WI38 (cell line): ENCODE measurements at regions not wholly inside any gene's neighbourhood (a gene's known extent, or its start where the extent isn't known, plus 50 kb on each side); places are given as distances from the start of the nearest gene placed in this dataset.

Experiments used
- H3K4me3 ChIP-seq: 2 replicates; pipeline ENCODE4 v1.5.1; 2011; ENCODE audit warnings: low read depth, mild to moderate bottlenecking, control low read depth, low read length
- TF ChIP-seq, protein P1 (sequence below): IDR thresholded peaks from 2 replicates; pipeline ENCODE4 v1.5.1; 2012; ENCODE audit warnings: low read depth, mild to moderate bottlenecking, control low read depth, low read length

DNA sequence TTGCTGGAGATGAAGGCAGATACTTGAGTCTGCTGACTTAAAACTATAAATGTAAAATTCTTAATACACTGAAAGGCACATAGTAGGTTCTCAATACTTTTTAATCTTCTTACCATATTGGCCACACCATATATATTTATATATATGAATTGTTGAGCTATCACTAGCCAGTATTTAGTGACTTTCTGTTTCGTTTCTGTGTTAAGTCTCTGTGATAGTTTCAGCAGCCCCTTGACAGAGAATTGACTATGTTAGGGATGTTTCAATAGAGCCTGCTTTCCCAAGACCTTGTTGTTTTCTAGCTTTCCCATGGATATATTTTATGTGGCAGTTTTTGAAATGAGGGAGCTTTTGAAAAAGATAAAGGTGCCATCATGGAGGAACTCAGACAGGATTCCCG lies 206.5 kb upstream of the GOT2 start:
- TF ChIP-seq, protein P1, sequence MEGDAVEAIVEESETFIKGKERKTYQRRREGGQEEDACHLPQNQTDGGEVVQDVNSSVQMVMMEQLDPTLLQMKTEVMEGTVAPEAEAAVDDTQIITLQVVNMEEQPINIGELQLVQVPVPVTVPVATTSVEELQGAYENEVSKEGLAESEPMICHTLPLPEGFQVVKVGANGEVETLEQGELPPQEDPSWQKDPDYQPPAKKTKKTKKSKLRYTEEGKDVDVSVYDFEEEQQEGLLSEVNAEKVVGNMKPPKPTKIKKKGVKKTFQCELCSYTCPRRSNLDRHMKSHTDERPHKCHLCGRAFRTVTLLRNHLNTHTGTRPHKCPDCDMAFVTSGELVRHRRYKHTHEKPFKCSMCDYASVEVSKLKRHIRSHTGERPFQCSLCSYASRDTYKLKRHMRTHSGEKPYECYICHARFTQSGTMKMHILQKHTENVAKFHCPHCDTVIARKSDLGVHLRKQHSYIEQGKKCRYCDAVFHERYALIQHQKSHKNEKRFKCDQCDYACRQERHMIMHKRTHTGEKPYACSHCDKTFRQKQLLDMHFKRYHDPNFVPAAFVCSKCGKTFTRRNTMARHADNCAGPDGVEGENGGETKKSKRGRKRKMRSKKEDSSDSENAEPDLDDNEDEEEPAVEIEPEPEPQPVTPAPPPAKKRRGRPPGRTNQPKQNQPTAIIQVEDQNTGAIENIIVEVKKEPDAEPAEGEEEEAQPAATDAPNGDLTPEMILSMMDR, result no peak

DNA sequence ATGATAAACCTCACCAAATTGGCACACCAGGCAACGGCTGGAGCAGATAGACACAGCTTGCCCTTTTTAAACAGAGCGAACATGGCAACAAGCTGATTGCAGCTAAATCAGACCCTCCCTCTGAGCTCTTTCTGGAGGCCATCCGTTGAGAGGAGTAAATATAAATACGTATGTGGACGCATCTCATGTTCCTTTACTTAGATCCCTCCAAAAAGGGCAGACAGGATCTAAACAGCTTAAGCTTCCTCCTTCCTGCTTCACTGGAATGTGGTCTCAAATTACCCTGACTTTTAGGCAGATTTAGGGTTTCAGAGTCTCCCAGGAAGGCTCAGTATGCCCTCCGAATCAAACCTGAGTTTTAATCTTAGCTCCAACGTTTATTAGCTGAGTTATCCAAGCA lies 204.7 kb upstream of the GOT2 start:
- TF ChIP-seq, protein P1, result no peak
- H3K4me3 ChIP-seq, result no peak overlapping the region

More for the DNA sequence above, 206.5 kb upstream of the GOT2 start:
- H3K4me3 ChIP-seq, result no peak overlapping the region

DNA sequence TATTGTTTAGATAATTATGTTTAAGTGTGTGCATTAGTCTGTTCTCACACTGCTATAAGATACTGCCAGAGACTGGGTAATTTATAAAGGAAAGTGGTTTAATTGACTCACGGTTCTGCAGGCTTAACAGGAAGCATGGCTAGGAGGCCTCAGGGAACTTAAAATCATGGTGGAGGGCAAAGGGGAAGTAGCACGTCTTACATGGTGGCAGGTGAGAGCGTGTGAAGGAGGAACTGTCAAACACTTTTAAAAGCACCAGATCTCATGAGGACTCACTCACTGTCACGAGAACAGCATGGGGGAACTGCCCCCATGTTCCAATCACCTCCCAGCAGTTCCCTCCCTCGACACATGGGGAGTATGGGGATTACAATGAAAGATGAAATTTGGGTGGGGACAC lies 203.5 kb upstream of the GOT2 start:
- TF ChIP-seq, protein P1, result no peak
- no peak overlapping the region for H3K4me3 ChIP-seq

DNA sequence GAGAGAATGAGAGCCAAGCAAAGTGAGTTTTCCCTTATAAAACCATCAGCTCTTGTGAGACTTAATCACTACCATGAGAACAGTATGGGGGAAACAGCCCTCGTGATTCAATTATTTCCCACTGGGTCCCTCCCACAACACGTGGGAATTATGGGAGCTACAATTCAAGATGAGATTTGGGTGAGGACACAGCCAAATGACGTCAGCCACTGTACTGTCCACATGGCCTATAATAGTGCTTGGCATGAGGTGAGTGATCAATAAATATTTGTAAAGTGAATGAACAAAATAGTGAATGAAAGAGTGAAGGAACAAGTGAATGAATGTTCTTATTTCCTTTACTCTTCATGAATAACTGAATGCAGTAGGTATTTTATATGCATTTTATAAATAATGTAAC lies 199.1 kb upstream of the GOT2 start:
- no peak overlapping the region for H3K4me3 ChIP-seq
- TF ChIP-seq, protein P1, result no peak

DNA sequence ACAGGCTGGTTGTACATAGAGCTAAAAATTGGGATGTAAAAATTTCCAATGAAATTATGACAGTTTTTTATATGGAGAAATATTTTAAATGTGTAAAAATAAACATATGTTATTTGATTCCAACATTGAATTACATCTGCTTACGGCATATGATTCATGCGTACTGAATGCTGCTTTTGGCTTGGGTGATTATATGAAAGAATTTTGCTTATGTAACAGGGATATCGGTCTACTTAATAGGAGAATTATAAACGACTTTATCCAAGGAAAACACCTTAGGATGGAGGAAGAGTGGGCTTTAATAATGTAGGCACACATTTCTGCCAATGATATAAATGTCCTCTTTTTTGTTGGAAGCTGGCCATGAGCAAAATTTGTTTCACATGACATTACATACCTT lies 197.3 kb upstream of the GOT2 start:
- TF ChIP-seq, protein P1, result no peak
- H3K4me3 ChIP-seq, result no peak overlapping the region

DNA sequence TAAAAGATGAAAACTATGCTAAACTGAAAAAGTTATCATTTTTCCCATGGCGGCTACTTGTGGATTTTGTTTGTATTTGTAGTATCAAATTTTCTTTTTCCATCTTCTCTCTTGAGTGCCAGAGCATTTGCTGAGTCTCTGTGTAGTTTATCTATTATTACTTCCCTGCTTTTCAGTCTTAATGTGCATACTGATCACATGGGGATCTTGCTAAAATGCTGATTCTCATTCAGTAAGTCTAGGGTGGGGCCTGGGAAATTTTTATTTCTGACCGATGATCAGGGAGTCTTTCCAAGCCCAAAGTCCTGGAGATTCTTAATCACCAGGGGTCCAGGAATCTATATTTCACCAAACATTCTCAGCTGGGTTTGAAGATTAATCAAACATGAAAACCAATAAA lies 189.0 kb upstream of the GOT2 start:
- no peak overlapping the region for H3K4me3 ChIP-seq
- TF ChIP-seq, protein P1, result no peak

DNA sequence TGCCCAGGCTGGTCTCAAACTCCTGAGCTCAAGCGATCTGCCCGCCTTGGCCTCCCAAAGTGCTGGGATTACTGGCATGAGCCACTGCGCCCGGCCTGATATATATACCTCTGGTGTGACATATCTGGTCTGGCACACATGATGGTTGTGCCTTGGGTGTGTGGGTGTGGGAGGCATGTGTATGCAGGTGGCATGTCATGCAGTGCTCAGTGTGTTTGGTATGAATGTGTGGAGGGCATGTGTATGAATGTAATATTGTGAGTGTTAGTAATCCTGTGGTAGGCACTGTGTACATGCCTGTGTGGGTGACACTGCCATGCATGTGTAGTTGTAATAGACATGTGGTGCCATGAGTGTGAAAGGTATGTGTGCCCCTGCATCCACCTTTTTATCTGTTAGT lies 179.3 kb upstream of the GOT2 start:
- H3K4me3 ChIP-seq, result no peak overlapping the region
- TF ChIP-seq, protein P1, result no peak
